GM19023 (cell line): ENCODE measurements at regions not wholly inside any gene's neighbourhood (a gene's known extent, or its start where the extent isn't known, plus 50 kb on each side); places are given as distances from the start of the nearest gene placed in this dataset.
"Not testable (repeated sequence)": the region's sequence is repeated elsewhere in the genome, so short reads cannot be mapped to it uniquely, and the experiment has no call there.

Source experiments
- ATAC-seq: cut with Tn5 transposase; IDR thresholded peaks from one replicate; pipeline ENCODE4 v1.9.1; 2021; ENCODE audit warnings: mild to moderate bottlenecking, moderate library complexity; ENCODE audit not compliant: unreplicated experiment

DNA sequence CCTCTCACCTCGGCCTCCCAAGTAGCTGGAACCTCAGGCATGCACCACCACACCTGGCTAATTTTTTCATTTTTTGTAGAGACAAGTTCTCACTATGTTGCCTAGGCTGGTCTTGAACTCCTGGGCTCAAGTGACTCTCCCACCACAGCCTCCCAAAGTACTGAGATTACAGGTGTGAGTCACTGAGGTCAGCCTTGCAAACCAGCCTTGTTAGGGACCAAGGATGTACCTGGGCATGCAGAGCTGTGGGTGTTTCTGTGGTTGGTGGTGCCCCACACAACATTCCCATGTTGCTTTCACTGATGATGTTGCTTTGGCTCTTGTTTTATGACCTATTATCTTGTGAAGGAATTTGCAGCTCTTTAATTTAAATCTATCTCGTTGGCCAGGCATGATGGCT, 54.8 kb downstream of the OTUD1 start:
- ATAC-seq = no peak

DNA sequence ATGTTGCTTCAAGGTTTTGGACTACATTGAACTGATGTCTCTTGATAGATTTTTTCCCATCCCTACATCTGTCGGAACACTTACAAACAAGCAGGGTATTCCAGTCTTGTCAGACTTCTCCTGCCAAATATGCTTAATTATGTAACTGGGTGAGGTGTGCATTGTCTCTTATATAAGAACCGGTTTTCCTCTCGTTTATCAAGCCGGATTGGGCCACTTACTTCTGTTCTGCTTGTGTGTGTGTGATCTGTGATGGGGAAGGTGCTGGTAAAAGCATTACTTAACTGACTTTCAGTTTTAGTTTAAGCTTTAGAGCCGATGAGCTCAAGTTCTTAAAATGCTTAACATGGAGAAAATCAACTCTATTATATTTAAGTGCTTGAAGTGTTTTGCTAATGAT, 57.9 kb downstream of the OTUD1 start:
- ATAC-seq = no peak

DNA sequence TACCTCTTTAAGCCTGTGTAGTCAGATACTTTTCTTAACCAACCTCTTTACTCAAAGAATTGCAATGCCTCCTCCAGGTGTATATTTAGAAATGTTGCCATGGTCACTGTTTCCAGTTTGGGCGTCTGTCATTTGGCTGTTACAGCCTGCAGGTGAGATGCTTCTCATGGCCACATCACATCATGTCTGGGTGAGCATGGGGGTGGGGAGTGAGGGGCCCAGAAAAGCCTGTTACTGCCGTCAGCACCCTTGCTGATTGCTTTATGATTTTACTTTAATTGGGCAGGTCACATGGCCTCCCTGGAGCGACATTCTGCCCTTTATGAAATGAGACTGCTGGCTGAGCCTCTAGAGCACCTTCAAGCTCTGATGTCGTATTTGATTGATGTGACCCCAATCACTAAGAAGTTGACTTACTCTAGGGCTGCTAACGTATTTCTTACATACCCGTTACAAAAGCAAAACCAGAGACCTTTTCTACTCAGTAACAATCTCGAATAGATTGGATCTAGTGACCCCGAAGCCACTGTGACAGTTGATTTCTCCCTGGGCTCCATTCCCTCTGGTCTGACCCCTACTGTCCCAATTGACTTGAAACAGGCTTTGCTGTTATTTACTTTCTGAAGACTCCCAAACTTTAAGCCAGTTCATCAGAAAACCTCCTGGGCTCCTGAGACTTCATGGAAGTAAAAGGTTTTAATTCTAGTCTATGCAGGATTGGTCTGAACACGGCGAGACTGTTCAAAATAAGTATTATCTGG, 60.7 kb downstream of the OTUD1 start:
- ATAC-seq = no peak

DNA sequence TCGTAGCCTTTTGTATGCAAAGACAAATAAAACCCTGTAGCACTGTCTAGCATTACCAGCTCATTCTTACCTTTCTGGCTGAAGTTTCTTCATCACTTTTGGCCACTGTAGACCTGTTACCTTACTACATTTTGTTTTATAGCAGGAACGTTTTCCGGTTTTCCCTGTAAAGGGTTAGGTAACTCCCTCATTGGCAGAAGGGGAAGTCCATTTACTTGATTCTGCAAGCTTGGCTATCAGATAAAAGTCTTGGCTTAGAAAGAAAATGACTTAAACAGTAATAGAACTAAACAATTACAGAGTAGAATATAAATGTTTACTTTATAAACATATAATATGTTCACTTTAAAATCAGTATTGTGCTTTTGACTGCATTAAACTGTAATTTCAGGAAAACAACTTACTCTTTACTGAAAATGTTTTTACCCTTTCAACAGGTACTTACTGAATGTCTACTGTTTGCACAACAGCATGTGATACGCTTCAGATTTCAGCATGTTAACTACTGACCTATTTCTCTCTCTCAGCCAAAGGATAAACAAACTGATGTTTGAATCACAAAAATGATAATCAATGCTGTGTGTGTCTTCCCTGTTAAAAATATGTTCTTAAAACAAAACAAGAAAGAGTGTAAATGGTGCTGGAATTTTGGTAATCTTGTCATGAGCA, 67.1 kb downstream of the OTUD1 start:
- ATAC-seq = no peak

DNA sequence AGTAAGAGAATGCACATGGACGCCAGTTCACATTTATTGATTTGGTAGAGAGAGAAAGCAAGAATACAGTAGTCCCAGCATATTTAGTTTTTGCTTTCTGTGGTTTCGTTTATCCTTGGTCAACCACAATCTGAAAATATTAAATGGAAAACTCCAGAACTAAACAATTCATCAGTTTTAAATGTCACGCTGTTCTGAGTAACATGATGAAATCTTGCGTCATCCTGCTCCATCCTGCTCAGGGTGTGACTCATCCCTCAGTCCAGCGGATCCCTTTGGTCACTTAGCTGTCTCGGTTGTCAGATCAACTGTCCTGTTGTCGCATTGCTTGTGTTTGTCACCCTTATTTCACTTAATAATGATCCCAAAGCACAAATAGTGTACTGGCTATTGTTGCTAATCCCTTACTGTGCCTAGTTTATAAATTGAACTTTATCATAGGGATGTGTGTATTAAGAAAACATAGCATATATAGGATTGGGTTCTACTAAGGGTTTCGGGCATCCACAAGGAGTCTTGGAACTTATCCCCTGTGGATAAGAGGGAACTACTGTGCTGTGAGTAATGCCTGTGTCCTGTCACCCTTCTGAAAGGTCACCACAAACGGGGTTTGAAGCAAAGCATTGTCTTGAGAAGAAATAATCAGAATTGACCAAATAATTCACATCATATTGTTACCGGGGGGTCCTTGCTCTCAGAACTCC, 73.6 kb downstream of the OTUD1 start:
- ATAC-seq = no peak

DNA sequence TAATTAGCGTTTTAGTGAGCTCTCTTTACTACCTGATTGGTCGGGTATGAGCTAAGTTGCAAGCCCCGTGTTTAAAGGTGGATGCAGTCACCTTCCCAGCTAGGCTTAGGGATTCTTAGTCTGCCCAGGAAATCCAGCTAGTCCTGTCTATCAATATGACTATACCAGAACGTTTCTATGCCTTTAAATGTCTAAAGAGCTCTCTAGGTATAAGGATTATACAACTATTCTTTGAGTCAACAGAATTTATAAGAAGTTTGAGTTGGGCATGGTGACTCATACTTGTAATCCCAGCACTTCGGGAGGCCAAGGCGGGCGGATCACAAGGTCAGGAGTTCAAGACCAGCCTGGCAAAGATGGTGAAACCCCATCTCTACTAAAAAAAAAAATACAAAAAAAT, 74.7 kb downstream of the OTUD1 start:
- not testable (repeated sequence) for ATAC-seq

DNA sequence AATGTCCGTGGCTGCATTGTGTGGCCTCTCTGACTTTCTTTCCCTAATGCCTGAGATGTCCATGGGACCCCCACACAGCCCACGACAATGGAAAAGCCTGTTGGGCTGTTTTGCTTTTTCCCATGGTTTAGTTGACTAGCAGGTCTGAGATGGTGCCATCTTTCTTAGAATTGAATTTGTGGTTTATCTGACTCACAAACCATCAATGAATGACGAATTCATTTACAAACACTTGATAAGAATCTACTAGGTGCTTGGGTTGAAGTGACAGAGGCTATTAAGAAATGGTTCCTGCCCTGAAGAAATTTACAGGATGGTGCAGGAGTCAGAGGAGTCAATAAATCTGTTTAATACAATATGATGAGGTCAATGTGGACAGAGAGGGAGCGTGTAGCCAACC, 75.4 kb downstream of the OTUD1 start:
- ATAC-seq = no peak

DNA sequence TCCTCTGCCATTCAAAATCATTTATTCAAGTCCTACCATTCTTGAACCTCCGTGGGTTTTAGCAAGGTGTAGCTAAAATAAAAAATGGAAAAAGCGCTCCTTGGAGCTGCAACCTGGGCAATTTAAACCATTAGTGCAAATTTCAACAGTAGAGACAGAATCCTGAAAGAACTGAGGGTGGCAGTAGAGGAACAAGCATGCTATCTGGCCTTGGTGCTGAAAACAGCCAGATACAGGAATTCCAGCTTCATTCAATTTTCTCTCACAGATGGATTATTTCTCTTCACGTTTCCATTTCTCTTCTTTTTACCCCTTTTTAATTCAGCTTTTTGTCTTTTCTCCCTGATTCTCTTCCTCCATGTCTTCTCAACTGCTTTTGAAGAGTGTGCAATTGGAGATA, 77.7 kb downstream of the OTUD1 start:
- ATAC-seq = no peak

DNA sequence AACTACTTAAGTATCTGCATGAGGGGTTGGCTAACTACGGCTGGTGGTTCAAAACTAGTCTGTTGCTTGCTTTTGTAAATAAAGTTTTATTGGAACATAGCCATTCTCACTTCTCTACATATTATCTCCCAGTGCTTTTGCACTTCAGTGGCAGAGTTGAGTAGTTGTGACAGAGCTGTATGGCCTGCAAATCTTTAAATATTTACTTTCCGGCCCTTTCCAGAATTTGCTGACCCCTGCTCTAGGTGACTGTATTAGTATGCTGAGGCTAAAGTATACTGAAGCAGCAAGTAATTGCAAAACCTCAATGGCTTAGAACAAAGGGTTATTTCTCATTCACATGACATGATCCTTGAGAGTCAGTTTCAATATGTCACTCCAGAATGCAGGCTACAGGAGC, 78.3 kb downstream of the OTUD1 start:
- no peak for ATAC-seq

DNA sequence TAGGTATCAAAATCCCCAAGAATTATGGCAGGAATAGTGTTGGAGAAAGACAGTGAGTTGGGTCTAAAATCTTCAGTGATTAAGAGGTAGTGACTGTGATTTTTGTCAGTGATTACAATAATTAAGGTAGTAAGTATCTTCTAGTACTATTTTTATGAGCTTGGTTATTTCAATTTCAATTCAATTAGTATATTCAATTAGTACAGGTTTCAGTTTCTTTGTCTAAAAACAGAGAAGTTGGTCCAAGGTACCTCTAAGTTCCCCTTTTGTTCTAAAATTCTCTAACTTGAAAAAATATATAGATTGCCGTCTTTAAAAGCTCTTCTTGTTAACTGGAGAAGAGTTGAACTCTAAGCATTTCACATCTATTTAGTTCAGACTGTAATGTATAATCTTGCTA, 82.9 kb downstream of the OTUD1 start:
- no peak for ATAC-seq

DNA sequence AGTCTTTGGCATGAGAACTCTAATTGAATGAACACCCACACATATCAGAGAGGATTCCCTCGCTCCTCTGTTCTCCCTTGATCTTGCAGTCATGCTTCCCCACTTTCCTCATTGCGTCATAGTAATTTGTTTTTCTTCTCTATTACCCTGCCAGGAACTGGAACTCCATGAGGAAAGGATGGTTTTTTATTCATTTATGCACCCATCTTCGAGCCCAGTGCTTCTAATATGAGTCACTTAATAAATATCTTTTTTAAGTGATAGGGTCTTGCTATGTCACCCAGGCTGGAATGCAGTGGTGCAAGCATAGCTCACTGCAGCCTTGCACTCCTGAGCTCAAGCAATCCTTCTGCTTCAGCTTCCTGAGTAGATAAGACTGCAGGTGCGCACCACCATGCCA, 83.5 kb downstream of the OTUD1 start:
- ATAC-seq = no peak

DNA sequence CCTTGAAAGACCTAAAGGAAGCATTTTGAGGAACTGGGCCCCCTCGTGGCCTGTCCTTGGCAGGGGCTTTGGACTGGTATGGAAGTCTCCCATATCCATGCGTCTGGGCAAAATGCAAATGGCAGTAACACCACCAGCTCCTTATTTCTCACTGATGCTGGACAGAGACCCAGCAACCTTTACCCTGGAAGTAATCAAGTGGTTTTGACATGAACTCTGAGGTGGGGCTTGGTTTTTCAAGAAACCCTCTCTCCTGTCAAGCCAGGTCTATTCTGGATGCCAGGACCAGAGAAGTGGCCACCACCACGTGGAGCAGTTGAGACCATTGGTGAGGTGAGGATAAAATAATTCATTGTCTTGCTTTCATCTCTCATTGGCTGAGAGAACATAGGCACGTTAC, 84.4 kb downstream of the OTUD1 start:
- ATAC-seq = no peak

DNA sequence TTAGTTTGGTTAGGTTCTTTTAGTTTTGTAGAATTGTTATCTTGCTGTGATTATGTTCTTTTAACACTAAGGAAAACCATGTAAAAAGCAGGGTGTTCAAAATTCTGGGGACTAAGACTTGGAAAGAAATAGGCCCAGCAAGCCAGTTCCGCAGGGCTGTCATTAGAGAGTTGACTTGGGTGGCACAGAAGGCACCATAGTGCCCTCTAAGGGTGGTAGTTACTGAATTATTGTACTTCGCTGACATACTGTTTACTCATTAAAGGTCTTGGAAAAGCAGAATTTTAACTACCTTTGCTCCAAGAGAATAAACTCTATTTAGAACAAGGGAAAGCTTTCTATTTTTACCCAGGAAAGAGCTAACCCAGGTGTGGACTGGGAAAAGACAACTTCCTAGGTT, 86.5 kb downstream of the OTUD1 start:
- ATAC-seq = no peak

DNA sequence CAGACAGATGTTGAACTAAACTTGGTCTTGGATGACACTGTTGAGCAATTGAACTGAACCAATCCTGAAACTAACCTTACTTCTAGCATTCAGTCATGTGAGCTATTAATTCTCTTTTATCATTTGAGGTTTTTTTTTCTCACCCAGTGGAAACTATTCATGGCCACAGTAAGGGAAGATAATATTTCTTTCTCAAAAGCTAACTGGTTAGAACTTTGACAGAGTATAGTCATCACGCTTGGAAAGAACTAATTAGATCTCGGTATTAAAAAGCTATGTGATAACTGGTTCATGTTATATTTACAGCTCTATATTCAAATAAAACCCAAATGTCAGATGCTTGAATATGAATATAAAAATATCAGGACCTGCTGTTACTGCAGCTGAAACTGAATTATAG, 89.5 kb downstream of the OTUD1 start:
- no peak for ATAC-seq

DNA sequence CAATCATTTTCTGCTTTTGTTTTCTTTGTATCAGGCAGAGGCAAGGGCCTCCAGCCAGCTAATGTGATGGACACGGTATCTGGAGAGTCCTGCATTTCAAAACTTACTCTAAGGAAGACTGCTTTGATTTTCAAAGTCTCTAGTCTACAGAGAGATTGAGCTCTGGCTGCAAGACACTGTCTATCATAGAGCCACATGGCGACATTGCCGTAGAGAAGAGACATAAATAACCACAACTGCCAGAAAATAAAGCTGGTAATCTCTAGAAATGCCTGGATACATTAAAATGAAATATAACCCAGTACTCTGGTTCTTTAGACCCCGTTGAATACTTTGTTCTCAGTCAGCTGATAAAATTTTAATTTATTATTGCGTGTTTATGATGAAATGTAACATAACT, 90.8 kb downstream of the OTUD1 start:
- no peak for ATAC-seq

DNA sequence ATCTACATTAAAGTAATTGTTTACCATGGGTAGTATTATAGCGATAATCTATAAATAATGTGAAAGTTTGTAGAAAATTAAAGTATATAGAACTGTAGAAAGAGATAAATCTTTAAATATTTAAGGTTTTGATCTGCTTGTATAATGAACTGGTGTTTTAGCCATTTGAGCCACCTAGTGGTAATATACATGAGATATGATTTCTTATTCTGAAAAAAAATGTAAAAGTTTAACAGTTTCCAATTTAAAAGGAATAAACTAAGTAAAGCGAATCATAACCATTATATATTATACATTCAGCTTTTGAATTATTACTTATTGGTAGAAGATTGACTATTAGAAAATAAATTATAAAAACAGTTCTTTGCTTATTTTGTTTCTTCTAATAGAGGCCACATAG, 91.2 kb downstream of the OTUD1 start:
- no peak for ATAC-seq

DNA sequence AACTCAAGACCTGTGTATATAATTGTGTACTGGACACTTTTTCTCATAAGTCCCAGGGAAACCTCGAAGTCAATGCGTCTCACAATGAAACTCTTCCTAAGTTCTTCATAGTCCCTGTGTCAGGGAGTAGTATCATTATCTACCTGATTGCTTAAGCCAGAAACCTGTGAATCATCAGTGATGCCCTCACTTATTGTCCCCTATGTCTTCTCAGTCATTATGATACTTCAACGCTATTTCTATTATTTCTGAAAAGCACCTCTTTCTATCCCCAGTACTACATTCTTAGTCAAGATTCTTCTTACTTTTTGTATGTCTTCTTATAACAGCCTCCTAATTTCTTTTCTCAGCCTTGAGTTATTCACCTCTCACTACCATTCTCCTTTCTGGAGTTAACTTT, 94.3 kb downstream of the OTUD1 start:
- no peak for ATAC-seq

DNA sequence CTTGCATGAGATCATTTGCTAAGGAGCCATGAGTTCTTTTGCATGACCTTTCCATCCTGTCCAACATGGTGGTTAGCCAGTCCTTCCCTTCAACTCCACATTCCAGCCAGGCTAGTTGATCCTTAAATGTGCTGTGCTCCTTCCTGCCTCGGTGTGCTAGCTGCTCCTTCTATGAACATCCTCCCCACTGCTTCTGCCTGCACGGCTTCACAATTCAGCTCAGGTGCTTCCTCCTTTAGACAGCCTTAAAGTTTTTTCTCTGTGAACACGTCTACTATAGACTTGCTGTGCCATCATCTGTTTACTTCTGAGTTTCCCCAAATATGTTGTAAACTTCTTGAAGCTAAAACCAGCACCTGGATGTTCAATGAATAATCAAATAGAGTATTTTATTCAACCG, 95.5 kb downstream of the OTUD1 start:
- no peak for ATAC-seq

DNA sequence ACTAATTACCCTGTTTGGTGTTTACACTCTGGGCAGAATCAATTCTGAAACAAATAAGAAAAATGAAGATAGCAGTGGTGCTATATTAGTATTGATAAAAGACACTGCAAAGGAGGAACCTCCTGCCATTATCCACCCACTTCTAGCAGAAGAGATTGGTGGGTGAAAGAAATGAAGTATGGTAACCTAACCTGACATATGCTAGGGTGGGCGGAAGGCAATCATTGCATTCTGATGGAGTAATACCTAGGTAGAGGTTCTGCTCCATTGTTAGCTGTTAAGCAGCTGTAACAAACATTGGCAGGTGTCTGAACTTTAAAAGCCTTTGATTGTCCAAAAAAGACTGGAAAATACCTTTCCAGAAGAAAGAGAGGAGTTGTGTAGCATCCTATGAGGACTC, 95.9 kb downstream of the OTUD1 start:
- ATAC-seq = no peak

DNA sequence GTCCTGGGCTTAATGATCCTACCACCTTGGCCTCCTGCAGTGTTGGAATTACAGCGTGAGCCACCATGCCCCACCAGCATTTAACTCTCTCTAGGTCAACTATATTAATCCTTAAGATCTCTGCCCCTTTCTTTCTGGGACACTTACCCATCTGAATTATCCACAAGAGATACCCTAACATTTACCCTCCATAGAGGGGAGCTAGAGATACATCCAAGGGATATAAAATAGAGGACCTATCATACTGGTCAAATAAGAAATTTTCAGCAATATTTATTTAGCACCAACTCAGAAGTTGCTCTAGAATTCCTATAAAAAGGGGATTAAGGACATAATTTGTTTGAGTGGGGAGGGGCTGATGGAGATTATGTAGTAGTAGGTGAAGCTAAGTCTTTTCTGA, 96.5 kb downstream of the OTUD1 start:
- ATAC-seq = no peak

DNA sequence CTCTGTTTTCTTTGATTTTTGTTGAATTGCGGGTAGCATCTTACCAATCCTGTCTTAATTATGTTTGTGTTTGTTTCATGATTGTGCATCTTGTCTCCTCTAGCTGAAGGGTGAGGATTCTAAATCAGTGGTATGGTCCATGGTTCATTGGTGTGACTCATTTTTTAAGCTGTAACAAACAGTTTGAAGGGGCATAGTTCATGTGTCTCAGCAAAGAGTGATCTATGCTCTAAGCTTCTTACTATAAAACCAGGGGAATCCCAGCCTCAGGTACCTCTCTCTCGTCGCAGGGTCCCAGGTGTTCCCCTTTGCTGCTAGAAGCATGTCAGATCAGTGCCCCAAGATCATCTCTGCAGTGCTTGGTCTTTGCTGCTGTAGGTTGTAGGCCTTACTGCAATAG, 100.1 kb downstream of the OTUD1 start:
- ATAC-seq = no peak

DNA sequence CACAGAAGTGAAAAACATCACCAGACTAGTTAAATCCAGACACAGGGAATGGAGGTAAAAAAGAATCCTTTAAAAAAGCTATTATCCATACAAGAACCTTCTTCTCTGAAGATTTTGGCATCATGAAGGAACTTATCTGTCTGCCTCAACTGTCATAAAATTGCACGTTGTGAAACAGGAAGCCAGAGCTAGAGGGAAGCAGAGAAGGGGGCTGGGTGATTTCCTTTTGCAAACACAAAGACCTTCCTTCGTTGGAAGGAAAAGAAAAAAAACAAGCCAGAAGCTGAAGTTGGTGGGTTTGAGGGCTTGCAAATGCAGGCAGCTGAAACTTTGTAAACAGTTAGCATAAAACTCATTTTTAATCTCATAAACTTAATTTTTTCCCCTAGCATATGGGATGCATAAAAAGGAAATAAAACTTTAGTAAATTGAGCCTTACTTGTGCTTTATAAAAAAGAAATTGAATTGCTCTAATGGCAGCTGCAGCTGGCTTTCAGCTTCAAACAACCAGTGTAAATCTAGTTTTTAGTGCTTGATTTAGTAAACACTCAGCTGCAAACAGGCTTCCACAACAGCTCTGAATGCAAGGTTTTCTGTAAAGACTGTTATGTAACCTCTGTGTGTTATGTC, 101.6 kb downstream of the OTUD1 start:
- no peak for ATAC-seq
